D721Med (cell line): ENCODE measurements at regions not wholly inside any gene's neighbourhood (a gene's known extent, or its start where the extent isn't known, plus 50 kb on each side); places are given as distances from the start of the nearest gene placed in this dataset.

Experiments
- DNase-seq: peaks from one replicate; pipeline ENCODE4 v3.0.0; 2011; ENCODE audit warnings: low spot score; ENCODE audit not compliant: insufficient read length
- FAIRE-seq: peaks from 2 replicates; lab custom pipeline; 2011; peaks lifted over from hg19 to GRCh38; lab: Jason Lieb, UNC
- TF ChIP-seq, protein P1 (sequence below): IDR thresholded peaks from 2 replicates; pipeline ENCODE4 v1.5.1; 2012; ENCODE audit warnings: mild to moderate bottlenecking, control low read depth; ENCODE audit not compliant: insufficient read depth; ENCODE audit errors: missing control alignments

DNA sequence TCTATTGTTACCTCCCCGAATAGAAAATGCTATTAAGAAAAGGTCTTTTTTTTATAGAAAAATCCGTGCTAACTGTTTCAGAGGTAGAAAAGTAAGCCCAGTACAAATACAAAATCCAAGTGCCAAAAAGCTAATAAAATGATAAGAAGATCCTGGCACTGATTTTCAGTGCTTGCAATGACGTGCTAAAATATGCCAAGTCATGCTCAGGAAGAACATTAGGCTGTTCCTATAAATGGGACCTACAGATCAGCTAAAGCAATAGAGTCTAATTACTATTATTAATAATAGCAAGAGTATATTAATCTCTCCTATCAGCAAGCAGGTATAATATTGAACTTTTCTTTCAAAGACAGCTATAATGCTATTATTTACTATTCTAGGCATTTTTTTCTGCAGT lies 305.8 kb downstream of the PPARGC1A start:
- TF ChIP-seq, protein P1, sequence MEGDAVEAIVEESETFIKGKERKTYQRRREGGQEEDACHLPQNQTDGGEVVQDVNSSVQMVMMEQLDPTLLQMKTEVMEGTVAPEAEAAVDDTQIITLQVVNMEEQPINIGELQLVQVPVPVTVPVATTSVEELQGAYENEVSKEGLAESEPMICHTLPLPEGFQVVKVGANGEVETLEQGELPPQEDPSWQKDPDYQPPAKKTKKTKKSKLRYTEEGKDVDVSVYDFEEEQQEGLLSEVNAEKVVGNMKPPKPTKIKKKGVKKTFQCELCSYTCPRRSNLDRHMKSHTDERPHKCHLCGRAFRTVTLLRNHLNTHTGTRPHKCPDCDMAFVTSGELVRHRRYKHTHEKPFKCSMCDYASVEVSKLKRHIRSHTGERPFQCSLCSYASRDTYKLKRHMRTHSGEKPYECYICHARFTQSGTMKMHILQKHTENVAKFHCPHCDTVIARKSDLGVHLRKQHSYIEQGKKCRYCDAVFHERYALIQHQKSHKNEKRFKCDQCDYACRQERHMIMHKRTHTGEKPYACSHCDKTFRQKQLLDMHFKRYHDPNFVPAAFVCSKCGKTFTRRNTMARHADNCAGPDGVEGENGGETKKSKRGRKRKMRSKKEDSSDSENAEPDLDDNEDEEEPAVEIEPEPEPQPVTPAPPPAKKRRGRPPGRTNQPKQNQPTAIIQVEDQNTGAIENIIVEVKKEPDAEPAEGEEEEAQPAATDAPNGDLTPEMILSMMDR, result no peak
- DNase-seq (no peak), FAIRE-seq (no peak)

DNA sequence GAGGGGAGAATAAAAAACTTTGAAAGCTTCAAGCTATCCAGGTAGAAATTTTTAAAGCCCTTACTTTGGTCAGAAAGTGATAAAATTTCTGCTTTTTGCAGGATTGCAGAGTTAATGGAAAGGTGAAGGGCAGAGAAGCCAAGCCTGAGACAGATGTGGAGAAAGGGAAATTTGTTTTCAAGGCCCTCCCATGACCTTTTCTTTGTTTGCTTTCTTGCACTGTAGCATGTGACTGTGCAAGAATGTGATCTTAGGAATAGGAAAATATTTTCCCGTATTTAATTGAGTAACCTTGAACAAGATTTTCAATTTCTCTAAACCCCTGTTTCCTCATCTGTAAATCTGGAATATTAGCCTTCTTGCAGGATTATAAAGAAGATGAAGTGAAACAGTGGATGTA lies 307.2 kb downstream of the PPARGC1A start:
- TF ChIP-seq, protein P1, result no peak
- FAIRE-seq, result no peak

DNA sequence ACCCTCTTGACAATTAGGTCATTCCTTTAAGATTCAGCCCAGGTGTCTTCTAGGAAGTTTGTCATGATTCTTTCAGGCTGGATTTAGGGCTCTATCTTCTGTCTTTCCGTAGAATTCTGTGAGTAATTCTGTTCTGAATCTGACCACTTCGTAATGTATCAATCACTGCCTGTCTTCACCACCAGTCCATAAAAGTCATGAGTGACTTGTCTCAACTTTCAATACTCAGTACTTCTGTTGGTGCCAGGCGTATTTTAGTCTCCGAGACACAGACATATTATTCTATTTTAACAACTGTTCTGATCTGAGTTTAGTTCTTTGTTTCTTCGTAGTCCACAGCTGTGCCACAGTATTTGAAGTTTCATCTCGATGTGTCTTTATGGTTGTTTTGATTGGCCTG lies 310.7 kb downstream of the PPARGC1A start:
- TF ChIP-seq, protein P1, result no peak
- FAIRE-seq (no peak), DNase-seq (no peak)

More for the DNA sequence above, 307.2 kb downstream of the PPARGC1A start:
- no peak for DNase-seq

DNA sequence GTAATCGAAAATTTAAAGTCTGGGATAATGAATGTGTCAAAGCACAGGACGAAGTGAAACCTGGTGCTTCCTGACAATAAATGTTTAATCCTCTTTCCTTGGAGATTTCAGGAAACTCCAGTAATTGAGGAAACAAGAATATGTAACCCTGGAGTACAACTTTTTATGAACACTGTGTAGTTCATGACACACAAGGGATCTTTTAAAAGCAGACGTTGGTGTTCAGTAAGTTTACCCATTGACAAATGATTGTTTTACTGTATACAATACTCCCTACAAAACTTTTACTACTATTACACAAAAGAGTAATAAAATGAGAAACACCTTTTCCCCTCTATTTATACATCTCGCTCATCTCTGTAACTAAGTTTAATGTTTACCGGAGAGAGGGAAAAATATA lies 312.4 kb downstream of the PPARGC1A start:
- DNase-seq (no peak), FAIRE-seq (no peak)
- TF ChIP-seq, protein P1, result no peak

DNA sequence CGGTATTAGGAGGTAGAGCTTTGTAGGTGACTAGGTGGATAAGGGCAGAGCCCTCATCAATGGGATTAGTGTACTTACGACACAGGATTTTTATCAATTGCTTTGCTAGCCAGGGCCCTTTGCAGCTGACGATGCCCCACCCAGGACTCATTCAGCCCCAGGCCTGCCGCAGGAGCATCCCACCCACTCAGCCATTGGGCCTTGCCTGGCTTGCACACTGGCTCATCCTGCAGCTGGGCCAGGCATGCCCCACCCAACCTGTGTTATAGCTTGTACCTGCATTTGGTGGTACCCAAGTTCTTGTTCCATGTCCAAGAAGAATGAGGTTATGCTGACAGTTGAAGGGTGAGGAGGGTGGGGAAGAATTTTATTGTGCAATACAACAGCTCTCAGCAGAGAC lies 317.5 kb downstream of the PPARGC1A start:
- no peak for FAIRE-seq
- no peak for DNase-seq
- TF ChIP-seq, protein P1, result no peak

DNA sequence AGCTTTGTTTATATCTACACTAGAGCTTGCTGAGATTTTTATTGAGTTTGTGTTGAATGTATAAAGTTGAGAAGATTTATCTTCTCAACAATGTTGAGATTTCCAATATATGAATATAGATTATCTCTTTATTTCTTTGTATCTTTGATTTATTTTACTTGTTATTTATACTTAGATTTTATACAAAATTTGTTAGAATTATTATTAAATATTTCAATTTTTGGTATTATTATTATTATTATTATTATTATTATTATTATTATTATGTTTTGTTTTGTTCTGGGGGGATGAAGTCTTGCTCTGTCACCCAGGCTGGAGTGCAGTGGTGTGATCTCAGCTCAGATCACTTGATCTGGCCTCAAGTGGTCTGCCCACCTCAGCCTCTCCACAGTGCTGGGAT lies 322.5 kb downstream of the PPARGC1A start:
- DNase-seq, result no peak
- TF ChIP-seq, protein P1, result no peak
- no peak for FAIRE-seq

DNA sequence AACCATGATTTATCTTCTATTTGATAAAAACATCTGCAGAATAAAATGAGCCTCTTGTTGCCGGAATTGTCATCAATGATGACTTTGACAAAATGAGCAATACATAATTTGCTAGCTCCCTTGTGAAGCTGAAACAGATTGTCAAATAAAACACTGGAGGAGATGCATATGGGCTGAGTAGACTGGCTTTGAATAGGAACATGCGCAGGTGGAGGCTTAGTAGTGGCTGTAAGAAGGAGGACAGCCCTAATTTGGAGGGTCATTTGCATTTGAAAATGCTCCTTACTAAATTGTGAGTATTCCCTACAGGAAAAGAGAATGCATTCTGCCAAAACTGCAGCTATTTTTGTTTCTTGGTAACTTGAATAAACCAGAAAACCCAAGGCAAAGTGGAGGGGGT lies 329.1 kb downstream of the PPARGC1A start:
- FAIRE-seq (no peak), DNase-seq (no peak)
- TF ChIP-seq, protein P1, result no peak
